Sciatic nerve (tissue), 2 donors: ENCODE measurements at regions not wholly inside any gene's neighbourhood (a gene's known extent, or its start where the extent isn't known, plus 50 kb on each side); places are given as distances from the start of the nearest gene placed in this dataset.

ENCODE experiments used
- ATAC-seq: fragments of 200-7000 bp; cut with Tn5 transposase; one replicate; pipeline ENCODE4 v1.9.1; 2020; ENCODE audit warnings: mild to moderate bottlenecking, moderate library complexity
- DNase-seq: peaks from one replicate; pipeline ENCODE4 v3.0.0-alpha.2; 2020; ENCODE audit warnings: low spot score
- intact Hi-C: fragments of 100-400 bp; cut with DNase I; formaldehyde crosslinking; loops from one replicate; pipeline ENCODE4 v1.14.2; 2022
- donor health status: DM: no; HTN: no; CAD: no.
- donor health status: DM: no; HTN: no; CAD: no.

- ATAC-seq = peak; percentile 90
- peak; percentile 70 for DNase-seq
- intact Hi-C loops = no loop called here
Observed at GRCh38 chr10:91032611-91033206, 111.8 kb upstream of the ANKRD1 start.

- no peak for ATAC-seq
- DNase-seq = no peak
- intact Hi-C loops = no loop called here
Observed at GRCh38 chr10:91033324-91033950, 112.5 kb upstream of the ANKRD1 start.

GRCh38 chr10:91034042-91034441, 113.2 kb upstream of the ANKRD1 start:
- ATAC-seq (no peak), DNase-seq (no peak)
- intact Hi-C loops = no loop called here

- DNase-seq = peak; percentile 90
- intact Hi-C loops = no loop called here
- ATAC-seq = peak; percentile 77
Observed at GRCh38 chr10:91034494-91035159, 113.7 kb upstream of the ANKRD1 start.

- DNase-seq (no peak), ATAC-seq (no peak)
- intact Hi-C loops = no loop called here
Observed at GRCh38 chr10:91035650-91036292, 114.9 kb upstream of the ANKRD1 start.

GRCh38 chr10:91036807-91037411, 116.0 kb upstream of the ANKRD1 start:
- DNase-seq (no peak), ATAC-seq (no peak)
- intact Hi-C loops = no loop called here

- DNase-seq (no peak), ATAC-seq (no peak)
- intact Hi-C loops = no loop called here
Observed at GRCh38 chr10:91038971-91039370, 118.1 kb upstream of the ANKRD1 start.

- ATAC-seq (no peak), DNase-seq (no peak)
- intact Hi-C loops = no loop called here
Observed at GRCh38 chr10:91040343-91040742, 119.5 kb upstream of the ANKRD1 start.

GRCh38 chr10:91042069-91042468, 121.2 kb upstream of the ANKRD1 start:
- no peak for ATAC-seq
- intact Hi-C loops = no loop called here
- no peak for DNase-seq

- ATAC-seq (peak; percentile 88), DNase-seq (no peak)
- intact Hi-C loops = no loop called here
Observed at GRCh38 chr10:91043173-91043910, 122.5 kb upstream of the ANKRD1 start.

GRCh38 chr10:91046869-91047268, 126.0 kb upstream of the ANKRD1 start:
- DNase-seq (no peak), ATAC-seq (peak; percentile 7)
- intact Hi-C loops = no loop called here

- ATAC-seq = no peak
- DNase-seq = no peak
- intact Hi-C loops = no loop called here
Observed at GRCh38 chr10:91048380-91048779, 127.5 kb upstream of the ANKRD1 start.

- intact Hi-C loops = no loop called here
Observed at GRCh38 chr10:91049296-91049987, 128.6 kb upstream of the ANKRD1 start.

GRCh38 chr10:91049988-91050360, 129.1 kb upstream of the ANKRD1 start:
- intact Hi-C loops = no loop called here
- ATAC-seq = no peak
- no peak for DNase-seq

More at GRCh38 chr10:91049296-91049987, 128.6 kb upstream of the ANKRD1 start:
- no peak for DNase-seq
- ATAC-seq = no peak

- intact Hi-C loops = no loop called here
- peak; percentile 34 for ATAC-seq
Observed at GRCh38 chr10:91050371-91051034, 129.6 kb upstream of the ANKRD1 start.

GRCh38 chr10:91051829-91052228, 130.9 kb upstream of the ANKRD1 start:
- ATAC-seq (peak; percentile 77), DNase-seq (peak; percentile 66)
- intact Hi-C loops = no loop called here

More at GRCh38 chr10:91050371-91051034, 129.6 kb upstream of the ANKRD1 start:
- no peak for DNase-seq

GRCh38 chr10:91054325-91054724, 133.4 kb upstream of the ANKRD1 start:
- no peak for ATAC-seq
- intact Hi-C loops = no loop called here
- DNase-seq = no peak

GRCh38 chr10:91061187-91061586, 140.3 kb upstream of the ANKRD1 start:
- ATAC-seq (no peak), DNase-seq (no peak)
- intact Hi-C loops = no loop called here
